ENCODE measurements at regions not wholly inside any gene's neighbourhood (a gene's known extent, or its start where the extent isn't known, plus 50 kb on each side); places are given as distances from the start of the nearest gene placed in this dataset.

- TF ChIP-seq CTCF (IDR thresholded peaks at IDR 0.05; ENCODE audit: low read depth, low read length, missing control alignments): no peak
- DNase-seq (ENCODE audit: extremely low read depth, low read depth): no peak
- H3K4me3 ChIP-seq (replicated peaks; ENCODE audit: low read depth, low read length): no peak overlapping the region
Observed at GRCh38 chr16:26530584-26531289, 536.0 kb upstream of the C16orf82 start.

DNA sequence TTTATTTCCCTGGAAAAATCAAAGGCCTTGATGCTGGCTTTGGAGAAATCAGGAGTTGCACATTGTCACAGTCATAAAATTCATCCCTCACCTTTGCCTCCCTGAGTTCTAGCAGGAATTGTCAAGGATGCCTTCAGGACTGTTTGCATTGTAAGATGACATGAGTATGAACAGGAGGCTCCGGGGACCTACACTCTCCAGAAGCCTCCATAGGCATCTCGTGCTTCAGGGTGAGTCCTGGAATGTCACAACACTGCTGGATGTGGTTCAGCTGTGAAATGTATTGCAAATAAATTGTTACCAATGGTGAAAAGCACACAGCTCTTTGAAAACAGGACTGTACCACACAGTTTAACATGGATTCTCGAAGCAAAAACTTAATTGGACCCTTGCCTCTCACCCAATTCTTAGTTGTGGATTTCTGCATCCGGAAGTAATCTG, 535.4 kb upstream of the C16orf82 start:
- DNase-seq (ENCODE audit: extremely low read depth, low read depth): no peak

DNA sequence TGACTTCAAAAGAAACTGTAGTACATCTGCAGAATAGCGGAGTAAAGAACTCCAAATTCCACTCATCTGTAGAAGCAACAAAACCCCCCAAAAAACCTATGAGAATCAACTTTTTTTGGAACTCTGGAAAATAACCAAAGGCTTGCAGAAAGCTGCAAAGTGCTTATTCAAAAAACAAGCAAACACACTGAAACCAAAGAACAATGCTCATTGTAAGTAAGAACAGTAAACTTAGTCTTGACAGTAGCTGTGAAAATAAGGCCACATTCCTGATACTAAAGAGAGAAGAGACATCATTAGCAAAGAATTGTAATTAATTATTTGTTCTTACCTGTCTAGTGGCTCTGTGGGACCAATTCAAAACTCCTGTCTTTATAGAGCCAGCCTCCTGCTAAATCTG, 534.3 kb upstream of the C16orf82 start:
- H3K4me3 ChIP-seq (replicated peaks; ENCODE audit: low read depth, low read length): no peak overlapping the region
- no peak for TF ChIP-seq CTCF (IDR thresholded peaks at IDR 0.05; ENCODE audit: low read depth, low read length, missing control alignments)

More for the DNA sequence above, 535.4 kb upstream of the C16orf82 start:
- no peak overlapping the region for H3K4me3 ChIP-seq (replicated peaks; ENCODE audit: low read depth, low read length)
- no peak for TF ChIP-seq CTCF (IDR thresholded peaks at IDR 0.05; ENCODE audit: low read depth, low read length, missing control alignments)

DNA sequence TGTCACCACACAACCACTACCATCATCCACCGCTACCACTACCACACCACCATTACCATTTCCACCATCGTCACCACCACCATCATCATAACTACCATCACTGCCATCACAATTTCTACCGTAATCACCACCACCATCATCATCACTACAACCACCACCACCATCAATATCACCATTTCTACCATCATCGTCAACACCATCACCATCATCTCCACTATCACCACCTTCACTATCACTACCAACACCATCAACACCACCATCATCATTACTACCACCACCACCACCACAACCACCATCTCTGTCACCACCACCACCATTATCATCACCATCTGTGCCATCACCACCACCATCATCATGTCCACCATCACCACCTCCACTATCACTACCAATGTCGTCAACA, 524.5 kb upstream of the C16orf82 start:
- H3K4me3 ChIP-seq (replicated peaks; ENCODE audit: low read depth, low read length): no peak overlapping the region
- no peak for TF ChIP-seq CTCF (IDR thresholded peaks at IDR 0.05; ENCODE audit: low read depth, low read length, missing control alignments)
- DNase-seq (ENCODE audit: extremely low read depth, low read depth): no peak

More for the DNA sequence above, 534.3 kb upstream of the C16orf82 start:
- no peak for DNase-seq (ENCODE audit: extremely low read depth, low read depth)

- no peak for TF ChIP-seq CTCF (IDR thresholded peaks at IDR 0.05; ENCODE audit: low read depth, low read length, missing control alignments)
- no peak overlapping the region for H3K4me3 ChIP-seq (replicated peaks; ENCODE audit: low read depth, low read length)
- no peak for DNase-seq (ENCODE audit: extremely low read depth, low read depth)
Observed at GRCh38 chr16:26546573-26546972, 520.2 kb upstream of the C16orf82 start.

DNA sequence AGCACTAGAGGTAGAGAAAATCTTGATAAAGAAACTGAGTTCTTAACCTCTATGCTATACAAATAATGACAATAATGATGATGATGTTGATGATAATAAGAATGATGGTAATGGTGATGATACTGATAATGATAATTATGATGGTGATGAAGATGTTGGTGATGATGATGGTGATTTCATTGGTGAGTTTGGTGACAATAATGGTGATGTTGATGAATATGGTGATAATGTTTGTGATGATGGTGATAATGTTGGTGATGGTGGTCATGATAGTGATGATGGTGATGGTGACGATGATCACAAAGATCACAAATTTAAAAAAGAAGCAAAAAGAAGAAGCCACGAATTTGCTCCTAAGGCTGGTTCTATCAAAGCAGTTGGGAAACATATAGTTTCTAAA, 519.0 kb upstream of the C16orf82 start:
- no peak overlapping the region for H3K4me3 ChIP-seq (replicated peaks; ENCODE audit: low read depth, low read length)
- DNase-seq (ENCODE audit: extremely low read depth, low read depth): no peak
- no peak for TF ChIP-seq CTCF (IDR thresholded peaks at IDR 0.05; ENCODE audit: low read depth, low read length, missing control alignments)

Data from HFF-Myc (cell line).